HG03175 (cell line): ENCODE measurements at regions not wholly inside any gene's neighbourhood (a gene's known extent, or its start where the extent isn't known, plus 50 kb on each side); places are given as distances from the start of the nearest gene placed in this dataset.
"Not testable (repeated sequence)": the region's sequence is repeated elsewhere in the genome, so short reads cannot be mapped to it uniquely, and the experiment has no call there.

ENCODE experiments used
- ATAC-seq: cut with Tn5 transposase; IDR thresholded peaks from one replicate; pipeline ENCODE4 v1.9.1; 2021; ENCODE audit warnings: mild to moderate bottlenecking, moderate library complexity; ENCODE audit not compliant: unreplicated experiment

- ATAC-seq, result not testable (repeated sequence)
These were observed 121.1 kb upstream of the SESTD1 start for GRCh38 chr2:179385756-179386155.

DNA sequence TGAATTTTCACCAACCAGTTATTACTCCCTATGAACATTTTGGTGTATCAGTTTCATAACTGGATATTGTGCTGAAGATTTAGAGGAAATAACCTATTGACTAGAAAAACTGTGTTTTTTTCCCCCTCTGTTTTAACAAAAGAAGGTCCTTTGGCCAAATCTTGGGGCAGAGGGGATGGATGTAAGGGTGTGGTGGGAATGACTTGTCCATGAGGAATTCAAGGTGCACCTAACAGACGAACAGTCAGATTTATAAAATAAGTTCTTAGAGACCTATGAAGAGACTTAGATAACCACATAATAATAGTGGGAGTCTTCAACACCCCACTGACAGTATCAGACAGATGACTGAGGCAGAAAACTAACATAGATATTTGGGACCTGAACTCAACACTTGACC lies 119.3 kb upstream of the SESTD1 start:
- ATAC-seq, result no peak

DNA sequence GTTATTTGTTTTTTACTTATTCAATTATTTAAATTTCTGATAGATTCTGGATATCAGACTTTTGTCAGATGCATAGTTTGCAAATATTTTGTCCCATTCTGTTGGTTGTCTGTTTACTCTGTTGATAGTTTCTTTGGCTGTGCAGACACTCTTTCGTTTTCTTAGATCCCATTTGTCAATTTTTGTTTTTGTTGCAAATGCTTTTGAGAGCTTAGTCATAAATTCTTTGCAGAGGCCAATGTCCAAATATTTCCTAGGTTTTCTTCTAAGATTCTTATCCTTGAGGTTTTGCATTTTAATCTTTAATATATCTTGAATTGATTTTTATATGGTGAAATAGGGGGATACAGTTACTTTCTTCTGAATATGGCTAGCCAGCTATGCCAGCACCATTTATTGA lies 112.7 kb upstream of the SESTD1 start:
- ATAC-seq, result no peak

DNA sequence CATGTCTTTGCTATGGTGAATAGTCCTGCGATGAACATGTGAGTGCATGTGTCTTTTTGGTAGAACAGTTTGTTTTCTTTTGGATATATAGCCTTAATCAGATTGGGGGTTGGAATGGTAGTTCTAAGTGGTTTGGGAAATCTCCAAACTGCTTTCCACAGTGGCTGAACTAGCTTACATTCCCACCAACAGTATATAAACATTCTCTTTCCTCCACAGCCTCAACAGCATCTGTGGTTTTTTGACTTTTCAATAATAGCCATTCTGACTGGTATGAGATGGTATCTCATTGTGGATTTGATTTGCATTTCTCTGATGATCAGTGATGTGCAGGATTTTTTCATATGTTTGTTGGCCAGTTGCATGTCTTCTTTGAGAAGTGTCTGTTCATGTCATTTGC lies 112.2 kb upstream of the SESTD1 start:
- no peak for ATAC-seq

DNA sequence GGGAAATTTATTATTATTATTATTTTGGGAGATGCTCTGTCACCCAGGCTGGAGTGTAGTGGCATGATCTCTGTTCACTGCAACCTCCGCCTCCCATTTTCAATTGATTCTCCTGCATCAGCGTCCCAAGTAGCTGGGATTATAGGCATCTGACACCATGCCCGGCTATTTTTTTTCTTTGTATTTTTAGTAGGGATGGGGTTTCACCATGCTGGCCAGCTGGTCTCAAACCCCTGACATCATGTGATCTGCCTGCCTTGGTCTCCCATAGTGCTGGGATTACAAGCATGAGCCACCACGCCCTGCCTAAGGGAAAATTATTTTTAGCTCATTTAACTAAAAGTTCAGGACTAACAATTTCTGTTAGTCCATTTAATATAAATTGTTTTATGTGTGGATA lies 109.2 kb upstream of the SESTD1 start:
- no peak for ATAC-seq

DNA sequence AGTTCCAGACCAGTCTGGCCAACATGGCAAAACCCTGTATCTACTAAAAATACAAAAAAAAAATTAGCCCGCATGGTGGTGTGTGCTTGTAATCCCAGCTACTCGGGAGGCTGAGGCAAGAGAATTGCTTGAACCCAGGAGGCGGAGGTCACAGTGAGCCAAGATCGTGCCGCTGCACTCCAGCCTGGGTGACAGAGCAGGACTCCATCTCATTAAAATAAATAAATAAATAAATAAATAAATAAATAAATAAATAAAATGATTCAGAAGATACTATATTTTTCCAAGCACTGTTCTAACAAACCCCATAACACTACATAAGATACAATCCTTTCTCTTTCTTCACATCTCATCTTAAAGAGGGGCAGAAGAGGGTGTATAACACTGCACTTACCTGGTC lies 100.9 kb upstream of the SESTD1 start:
- ATAC-seq, result not testable (repeated sequence)

DNA sequence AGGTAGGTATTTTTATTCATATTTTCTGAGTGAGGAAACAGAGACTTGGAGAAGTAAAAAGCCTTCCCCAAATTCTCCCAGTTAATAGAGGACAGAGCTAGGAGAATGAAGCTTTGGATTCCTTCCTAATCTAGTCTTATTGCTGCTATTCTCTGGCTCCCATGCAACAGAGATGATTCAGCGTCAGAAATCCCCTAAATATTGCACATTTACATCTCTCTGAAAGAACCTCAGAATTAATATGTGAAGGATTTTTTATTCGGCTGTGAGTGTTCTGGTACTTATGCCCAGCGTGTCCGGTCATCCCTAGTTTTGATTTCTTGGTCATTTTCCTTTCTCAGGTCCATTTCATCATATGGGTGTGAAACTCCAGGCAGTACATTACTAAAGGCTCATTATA lies 91.2 kb upstream of the SESTD1 start:
- ATAC-seq, result no peak

DNA sequence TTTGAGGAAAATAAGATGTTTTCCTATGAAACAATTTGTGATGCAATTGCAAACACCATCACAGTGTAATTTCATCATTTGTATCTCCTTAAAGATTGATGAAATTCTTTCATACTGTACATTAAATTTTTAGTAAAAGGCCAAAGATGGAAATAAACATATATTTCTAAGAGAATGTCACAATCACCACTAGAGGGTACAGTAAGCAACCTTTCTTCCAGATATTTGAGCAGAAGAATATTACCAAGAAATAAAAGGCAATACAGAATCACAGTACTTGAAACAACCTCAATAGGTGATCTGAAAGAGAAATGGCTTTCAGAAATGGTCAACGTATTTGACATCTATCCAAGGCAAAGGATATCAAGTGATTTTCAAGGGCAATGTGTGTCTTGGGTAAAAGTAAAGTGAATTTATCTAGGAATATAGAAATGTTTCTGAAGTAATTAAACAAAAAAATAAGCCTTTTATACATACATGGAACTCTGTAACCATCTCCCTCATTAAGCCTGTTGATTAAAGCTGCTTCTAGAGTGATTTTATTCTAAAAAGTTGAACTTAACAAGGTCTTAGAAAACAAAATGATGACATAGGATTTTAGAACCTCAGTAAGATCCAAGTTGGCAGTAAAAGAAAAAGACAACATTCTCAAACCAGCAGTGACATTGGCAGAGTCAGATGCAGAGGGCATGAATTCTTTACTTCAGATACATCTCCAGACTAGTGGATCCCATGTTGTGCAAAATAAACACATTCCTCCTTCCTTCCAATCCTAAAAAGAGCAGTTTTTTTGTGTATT lies 90.3 kb upstream of the SESTD1 start:
- ATAC-seq, result no peak

- no peak for ATAC-seq
These were observed 89.7 kb upstream of the SESTD1 start for GRCh38 chr2:179354296-179354695.

- no peak for ATAC-seq
These were observed 87.5 kb upstream of the SESTD1 start for GRCh38 chr2:179352181-179352580.

DNA sequence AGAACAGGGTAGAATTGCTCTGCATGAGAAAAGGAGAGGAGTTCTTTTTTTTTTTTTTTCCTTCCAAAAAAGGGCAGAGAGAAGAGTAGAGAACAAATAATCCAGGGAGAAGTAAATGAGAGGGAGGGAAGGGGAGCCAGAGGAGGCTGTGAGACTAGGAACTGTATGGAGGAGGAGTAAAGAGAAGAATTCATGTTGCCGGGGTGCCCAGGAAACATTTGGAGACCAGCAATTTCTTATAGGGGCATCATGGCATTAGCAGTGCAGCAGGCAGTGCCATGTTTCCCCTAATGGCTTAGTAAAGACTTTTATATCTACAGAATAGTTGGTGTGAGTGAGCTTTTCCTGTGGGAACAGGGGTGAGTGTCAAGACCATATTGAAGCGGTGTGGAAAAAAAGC lies 86.4 kb upstream of the SESTD1 start:
- no peak for ATAC-seq

DNA sequence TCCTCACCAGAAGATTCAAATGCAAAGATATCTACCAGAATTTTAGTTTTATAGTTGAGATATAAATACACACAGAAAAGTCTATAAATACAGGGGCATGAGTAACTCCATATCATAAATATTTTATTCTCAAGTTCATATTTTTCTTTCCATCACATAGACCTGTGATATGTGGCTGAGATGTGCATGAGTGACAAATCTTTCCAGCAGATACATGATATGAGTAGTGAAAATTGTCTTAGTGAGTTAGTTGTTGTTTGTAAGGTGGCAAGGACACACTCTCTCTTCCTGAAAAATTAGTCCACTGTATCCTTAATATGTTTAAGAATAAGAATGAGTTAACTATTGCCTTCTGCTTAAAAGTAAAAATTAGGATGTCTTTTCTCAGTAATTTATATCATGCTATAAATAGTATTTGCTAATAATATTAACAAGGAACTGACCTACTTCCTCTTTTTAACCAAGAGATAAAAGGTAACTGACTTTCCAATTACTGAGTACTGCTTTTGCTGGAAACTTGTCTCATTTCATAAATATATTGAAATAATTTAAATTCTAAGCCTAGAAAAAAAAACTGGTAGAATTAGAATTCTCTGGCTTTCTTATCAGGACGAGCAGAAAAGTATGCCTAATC lies 85.2 kb upstream of the SESTD1 start:
- peak; percentile 56 for ATAC-seq

DNA sequence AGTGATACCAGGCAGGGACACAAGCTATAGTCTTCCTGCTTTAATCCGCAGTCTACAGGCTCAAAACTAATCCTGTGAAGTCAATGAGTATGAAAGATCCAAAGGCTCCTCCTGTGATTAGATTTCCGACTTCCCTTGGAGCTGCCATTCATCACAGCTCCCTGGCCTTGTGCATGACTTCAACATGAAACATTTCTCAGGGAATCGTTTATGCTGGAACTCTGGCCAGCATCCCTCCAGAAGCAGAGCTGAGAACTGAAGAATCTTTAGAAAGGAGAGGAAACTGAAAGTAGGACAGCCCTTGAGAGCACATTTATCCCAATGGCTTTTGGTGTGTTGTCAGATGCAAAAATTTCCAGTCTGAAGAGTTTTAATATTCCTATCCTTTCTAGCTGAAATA lies 84.3 kb upstream of the SESTD1 start:
- ATAC-seq, result no peak

DNA sequence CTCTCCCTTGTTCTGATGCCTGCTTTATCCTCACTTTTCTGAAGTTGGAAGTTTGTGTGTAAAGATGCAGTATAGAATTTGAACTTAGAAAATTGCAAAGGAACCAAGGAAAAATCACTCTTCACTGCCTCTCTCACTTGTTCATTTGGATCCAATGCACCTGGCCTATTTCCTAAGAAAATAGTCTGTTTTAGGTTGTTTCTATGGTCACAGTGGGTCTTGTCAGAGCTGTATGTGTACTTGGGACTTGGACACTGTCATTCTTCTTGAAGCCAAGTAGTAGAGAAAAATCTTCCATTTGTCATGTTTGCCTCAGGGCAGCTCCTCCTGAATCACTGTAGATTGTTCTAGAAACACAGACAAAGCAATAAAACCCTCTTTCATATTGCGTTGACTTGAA lies 80.3 kb upstream of the SESTD1 start:
- ATAC-seq, result no peak

- ATAC-seq, result no peak
These were observed 79.8 kb upstream of the SESTD1 start for GRCh38 chr2:179344280-179344964.

- ATAC-seq, result no peak
These were observed 79.3 kb upstream of the SESTD1 start for GRCh38 chr2:179343945-179344279.

- no peak for ATAC-seq
These were observed 76.7 kb upstream of the SESTD1 start for GRCh38 chr2:179341152-179341866.

GRCh38 chr2:179340678-179341077 lies 76.0 kb upstream of the SESTD1 start:
- ATAC-seq, result no peak

DNA sequence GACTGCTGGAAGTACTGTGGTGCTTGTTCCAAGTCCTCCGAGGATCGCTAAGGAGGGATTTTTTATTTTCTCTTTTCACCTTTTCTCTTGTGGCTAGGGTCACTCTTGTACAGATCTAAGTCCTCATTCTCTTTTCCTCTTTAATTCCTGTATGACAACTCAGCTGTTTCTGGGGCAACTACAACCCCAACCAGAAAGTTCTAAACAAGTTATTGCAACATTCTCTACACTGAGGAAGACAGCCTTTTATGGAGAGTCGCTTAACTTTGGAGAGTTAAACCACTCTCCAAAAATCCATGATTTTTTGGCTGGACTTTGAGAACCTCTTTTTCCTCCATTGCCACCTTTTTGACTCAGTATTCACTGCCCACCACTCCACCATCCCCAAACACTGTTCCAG lies 74.0 kb upstream of the SESTD1 start:
- no peak for ATAC-seq

DNA sequence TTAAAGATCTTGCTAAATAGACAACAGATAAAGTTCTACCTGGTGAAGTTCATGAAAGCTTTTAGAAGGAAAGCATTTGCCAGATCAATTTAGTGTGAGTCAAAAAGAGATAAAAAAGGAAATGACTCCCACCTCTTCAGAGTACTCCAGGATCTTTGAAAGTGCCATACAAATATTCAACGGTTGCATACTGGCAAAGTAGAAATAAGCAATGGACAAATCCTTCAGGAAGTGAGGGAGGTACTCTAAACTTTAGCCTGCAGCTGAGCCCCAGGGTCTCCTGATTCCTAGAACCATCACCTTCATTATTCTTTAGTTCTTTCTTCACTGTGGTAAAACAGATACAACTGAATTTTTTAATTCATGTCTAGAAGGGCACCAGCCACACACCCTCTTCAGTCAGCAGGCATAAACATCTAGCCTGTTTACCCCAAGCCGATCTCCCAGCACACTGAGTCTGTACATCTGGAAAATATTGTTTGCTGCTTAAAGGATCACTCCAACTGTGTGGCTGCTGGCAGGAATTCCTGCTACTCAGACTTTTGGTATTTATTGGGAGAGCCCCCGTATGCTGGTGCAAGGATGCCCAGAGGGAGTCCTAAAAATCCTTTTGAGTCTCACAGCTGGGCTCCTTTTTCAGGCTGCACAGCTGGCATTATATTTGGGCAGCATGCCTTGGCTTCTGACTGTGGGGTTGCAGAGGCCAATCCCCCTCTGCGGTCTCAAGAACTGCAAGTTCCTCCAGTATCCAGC lies 72.3 kb upstream of the SESTD1 start:
- no peak for ATAC-seq

DNA sequence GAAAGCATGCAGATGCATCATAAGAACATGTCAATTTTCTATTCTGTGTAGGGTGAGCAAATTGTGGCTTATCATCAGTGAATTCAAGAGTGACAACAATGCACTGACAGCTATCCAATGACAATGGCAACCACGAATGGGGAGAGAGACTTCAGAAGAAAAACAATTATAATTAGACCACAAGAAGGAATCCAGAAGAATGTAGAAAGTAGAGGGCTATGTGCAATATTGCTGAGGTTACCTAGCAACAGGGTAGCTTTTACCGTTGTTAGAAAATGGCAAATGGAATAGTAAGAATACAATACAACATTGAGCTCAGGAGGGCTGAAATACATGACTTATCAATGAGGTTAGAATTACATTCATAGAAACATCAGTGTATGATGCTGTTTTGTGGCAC lies 71.1 kb upstream of the SESTD1 start:
- no peak for ATAC-seq
